Suprapubic skin (tissue), 4 donors: ENCODE measurements at regions not wholly inside any gene's neighbourhood (a gene's known extent, or its start where the extent isn't known, plus 50 kb on each side); places are given as distances from the start of the nearest gene placed in this dataset.

Experiments
- POLR2A ChIP-seq, 2 donors: fragments of 450-650 bp; IDR thresholded peaks; one replicate each; pipeline ENCODE4 v1.6.1; 2017; ENCODE audit warnings: antibody characterized with exemption in 2 of 2, mild to moderate bottlenecking in 2 of 2, moderate library complexity in 2 of 2
- POLR2AphosphoS5 ChIP-seq, 3 donors: sonication (generic); formaldehyde crosslinking; IDR thresholded peaks; one replicate each; pipeline ENCODE4 v1.6.1; 2017; ENCODE audit warnings: antibody characterized with exemption in 3 of 3
- TF ChIP-seq, protein P1 (sequence below), 2 donors: fragments of 200-600 bp in 1 of 2; fragments of 450-650 bp in 1 of 2; sonication (generic) in 1 of 2; IDR thresholded peaks; one replicate each; pipeline ENCODE4 v1.5.1; 2016 to 2019; ENCODE audit warnings: antibody characterized with exemption in 2 of 2, mild to moderate bottlenecking in 1 of 2, moderate library complexity in 1 of 2

DNA sequence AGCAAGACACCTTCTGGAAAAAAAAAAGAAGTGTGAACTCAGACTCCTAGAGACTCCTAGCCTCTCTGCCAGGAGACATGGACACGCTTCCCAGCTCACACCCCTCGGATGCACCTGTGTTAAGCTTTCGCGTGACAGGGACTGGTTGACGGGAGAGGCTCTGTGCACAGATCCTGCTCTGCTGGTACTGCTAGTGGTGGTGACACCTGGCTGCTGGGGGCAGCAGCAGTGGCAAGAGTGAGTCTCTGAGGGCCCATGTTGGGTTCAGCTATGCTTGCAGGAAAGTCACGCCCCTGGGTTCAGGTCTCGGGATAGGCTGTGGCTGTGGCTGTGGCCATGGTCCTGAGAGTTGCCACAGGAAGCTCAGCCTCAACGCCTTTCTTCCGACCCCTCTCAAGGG lies 81.1 kb downstream of the XRCC2 start:
- TF ChIP-seq POLR2A (IDR thresholded peaks at IDR 0.05) = no peak
- TF ChIP-seq, protein P1, sequence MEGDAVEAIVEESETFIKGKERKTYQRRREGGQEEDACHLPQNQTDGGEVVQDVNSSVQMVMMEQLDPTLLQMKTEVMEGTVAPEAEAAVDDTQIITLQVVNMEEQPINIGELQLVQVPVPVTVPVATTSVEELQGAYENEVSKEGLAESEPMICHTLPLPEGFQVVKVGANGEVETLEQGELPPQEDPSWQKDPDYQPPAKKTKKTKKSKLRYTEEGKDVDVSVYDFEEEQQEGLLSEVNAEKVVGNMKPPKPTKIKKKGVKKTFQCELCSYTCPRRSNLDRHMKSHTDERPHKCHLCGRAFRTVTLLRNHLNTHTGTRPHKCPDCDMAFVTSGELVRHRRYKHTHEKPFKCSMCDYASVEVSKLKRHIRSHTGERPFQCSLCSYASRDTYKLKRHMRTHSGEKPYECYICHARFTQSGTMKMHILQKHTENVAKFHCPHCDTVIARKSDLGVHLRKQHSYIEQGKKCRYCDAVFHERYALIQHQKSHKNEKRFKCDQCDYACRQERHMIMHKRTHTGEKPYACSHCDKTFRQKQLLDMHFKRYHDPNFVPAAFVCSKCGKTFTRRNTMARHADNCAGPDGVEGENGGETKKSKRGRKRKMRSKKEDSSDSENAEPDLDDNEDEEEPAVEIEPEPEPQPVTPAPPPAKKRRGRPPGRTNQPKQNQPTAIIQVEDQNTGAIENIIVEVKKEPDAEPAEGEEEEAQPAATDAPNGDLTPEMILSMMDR (IDR thresholded peaks at IDR 0.05) = no peak
- no peak for TF ChIP-seq POLR2AphosphoS5 (IDR thresholded peaks at IDR 0.05)
